ENCODE measurements at regions not wholly inside any gene's neighbourhood (a gene's known extent, or its start where the extent isn't known, plus 50 kb on each side); places are given as distances from the start of the nearest gene placed in this dataset.
"Not testable (repeated sequence)": the region's sequence is repeated elsewhere in the genome, so short reads cannot be mapped to it uniquely, and the experiment has no call there.

DNA sequence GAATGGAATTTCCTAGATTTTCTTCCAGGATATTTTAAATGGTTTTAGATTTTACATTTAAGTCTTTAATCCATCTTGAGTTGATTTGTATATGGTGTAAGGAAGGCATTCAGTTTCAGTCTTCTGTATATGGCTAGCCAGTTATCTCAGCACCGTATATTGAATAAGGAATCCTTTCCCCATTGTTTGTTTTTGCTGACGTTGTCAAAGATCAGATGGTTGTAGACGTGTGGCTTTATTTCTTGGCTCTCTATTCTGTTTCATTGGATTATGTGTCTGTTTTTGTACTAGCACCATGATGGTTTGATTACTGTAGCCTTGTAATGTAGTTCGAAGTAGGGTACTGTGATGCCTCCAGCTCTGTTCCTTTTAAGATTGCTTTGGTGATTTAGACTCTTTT, 325.7 kb upstream of the EPHA6 start:
- H3K4me3 Mint-ChIP-seq = no peak overlapping the region
- H3K9me3 Mint-ChIP-seq = peaks cover 3% of the 10 kb centered on the region
- H3K36me3 Mint-ChIP-seq = no peaks in the 10 kb centered on the region
- no peaks in the 10 kb centered on the region for H3K27me3 Mint-ChIP-seq
- H3K4me1 Mint-ChIP-seq = no peaks in the 10 kb centered on the region
- H3K27ac Mint-ChIP-seq = no peak overlapping the region
- no peak for ATAC-seq

DNA sequence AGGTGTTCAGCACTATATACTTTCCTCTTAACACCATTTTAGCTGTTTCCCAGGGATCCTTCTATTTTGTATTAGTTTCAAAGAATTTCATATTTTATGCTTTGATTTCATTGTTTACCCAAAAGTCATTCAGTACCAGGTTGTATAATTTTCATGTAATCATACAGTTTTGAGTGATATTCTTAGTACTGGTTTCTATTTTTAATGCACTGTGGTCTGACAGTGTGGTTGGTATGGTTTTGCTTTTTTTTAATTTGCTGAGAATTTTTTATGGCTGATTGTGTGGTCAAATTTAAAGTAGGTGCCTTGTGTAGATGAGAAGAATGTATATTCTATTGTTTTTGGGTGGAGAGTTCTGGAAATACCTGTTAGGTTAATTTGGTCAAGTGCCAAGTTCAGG, 323.4 kb upstream of the EPHA6 start:
- H3K27me3 Mint-ChIP-seq = no peaks in the 10 kb centered on the region
- no peaks in the 10 kb centered on the region for H3K36me3 Mint-ChIP-seq
- no peak for ATAC-seq
- H3K9me3 Mint-ChIP-seq = peaks cover 6% of the 10 kb centered on the region
- H3K4me3 Mint-ChIP-seq = no peak overlapping the region
- H3K4me1 Mint-ChIP-seq = no peaks in the 10 kb centered on the region
- H3K27ac Mint-ChIP-seq = no peak overlapping the region

DNA sequence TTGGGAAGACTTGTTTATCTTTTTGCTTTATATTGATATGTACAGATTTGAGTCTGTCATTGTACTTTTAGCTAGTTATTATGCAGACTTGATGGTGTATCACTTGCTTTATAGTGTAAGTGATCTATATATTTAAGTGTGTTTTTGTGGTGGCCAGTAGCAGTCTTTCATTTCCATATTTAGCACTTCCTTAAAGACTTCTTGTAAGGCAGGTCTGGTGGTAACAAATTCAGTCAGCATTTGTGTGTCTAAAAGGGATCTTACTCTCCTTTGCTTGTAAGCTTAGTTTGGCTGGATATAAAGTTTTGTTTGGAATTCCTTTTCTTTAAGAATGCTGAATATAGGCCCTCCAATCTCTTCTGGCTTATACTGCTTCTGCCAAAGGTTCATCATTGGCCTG, 322.5 kb upstream of the EPHA6 start:
- Mint-ChIP-seq H3K4me3 (no peak overlapping the region), H3K36me3 (no peaks in the 10 kb centered on the region), H3K27ac (no peak overlapping the region), H3K9me3 (peaks cover 11% of the 10 kb centered on the region), H3K4me1 (no peaks in the 10 kb centered on the region), H3K27me3 (no peaks in the 10 kb centered on the region)
- no peak for ATAC-seq

DNA sequence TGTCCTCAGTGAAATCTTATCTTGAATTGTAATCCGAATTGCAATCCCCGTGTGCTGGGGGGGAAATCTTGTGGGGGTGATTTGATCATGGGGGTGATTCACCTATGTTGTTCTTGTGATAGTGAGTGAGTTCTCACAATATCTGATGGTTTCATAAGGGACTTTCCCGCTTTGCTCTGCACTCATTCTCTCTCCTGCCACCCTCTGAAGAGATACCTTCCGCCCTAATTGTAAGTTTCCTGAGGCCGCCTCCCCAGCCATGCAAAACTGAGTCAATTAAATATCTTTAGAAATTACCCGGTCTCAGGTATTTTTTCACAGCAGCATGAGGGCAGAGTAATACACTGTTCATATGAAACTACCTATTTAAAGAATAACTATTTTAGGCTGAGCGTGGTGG, 304.1 kb upstream of the EPHA6 start:
- Mint-ChIP-seq H3K27me3 (no peaks in the 10 kb centered on the region), H3K36me3 (no peaks in the 10 kb centered on the region), H3K4me1 (no peaks in the 10 kb centered on the region), H3K4me3 (no peak overlapping the region), H3K9me3 (no peaks in the 10 kb centered on the region), H3K27ac (no peak overlapping the region)
- no peak for ATAC-seq

DNA sequence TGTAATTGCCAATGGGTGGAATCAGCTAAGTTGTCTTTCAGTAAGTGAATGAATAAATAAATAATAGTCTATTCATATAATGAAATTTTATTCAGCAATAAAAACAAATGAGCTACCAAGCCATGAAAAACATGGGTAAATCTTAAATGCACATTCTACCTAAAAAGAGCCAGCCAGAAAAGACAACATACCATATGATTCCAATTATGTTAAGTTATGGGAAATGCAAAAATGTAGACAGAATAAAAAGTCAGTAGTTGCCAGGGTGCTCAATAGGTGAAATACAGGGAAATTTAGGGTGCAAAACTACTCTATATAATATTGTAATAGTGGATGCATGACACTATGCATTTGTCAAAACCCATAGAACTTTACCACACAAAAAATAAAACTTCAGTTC, 277.2 kb upstream of the EPHA6 start:
- Mint-ChIP-seq H3K27ac (no peak overlapping the region), H3K27me3 (no peaks in the 10 kb centered on the region), H3K4me1 (no peaks in the 10 kb centered on the region), H3K4me3 (no peak overlapping the region), H3K9me3 (peaks cover 7% of the 10 kb centered on the region), H3K36me3 (no peaks in the 10 kb centered on the region)
- no peak for ATAC-seq

DNA sequence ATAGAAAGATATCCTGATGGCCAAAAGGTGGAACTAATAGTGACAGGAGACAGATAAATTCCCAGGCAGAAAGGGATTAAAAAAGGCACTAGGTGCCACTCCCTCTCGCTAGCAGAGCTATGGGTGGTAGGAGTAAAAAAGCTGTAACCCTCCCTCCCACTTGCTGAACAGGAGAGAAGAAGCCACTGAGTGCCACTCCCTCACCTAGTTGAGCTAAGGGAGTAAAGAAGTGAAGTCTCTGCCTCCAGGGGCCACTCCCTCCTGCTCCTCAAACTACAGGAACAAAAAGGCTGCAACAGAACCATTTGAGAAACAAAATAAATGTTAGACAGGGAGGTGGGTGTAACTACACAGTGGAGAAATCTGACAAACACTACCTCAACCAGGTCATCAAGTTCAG, 276.2 kb upstream of the EPHA6 start:
- H3K4me3 Mint-ChIP-seq = no peak overlapping the region
- no peak overlapping the region for H3K27ac Mint-ChIP-seq
- peaks cover 3% of the 10 kb centered on the region for H3K9me3 Mint-ChIP-seq
- no peaks in the 10 kb centered on the region for H3K36me3 Mint-ChIP-seq
- no peaks in the 10 kb centered on the region for H3K4me1 Mint-ChIP-seq
- no peak for ATAC-seq
- no peaks in the 10 kb centered on the region for H3K27me3 Mint-ChIP-seq

DNA sequence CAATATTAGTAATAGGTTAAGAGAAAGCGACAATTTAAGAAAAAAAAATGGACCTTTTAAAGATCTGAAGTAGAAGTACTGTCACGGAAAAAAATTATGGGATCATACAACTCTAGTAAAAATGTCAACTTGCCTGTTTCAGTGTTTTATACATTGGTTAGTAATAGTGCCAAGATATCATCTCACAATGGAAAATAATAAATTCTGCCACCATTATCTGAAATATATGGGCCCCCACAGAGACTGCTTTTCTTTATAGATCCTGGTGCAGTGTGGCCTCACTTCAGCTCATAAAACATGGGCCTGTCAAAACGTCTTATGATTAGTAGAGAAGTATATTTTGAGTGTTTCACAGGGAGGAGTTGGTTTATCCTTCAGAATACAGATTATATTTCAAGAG, 266.3 kb upstream of the EPHA6 start:
- ATAC-seq = no peak
- H3K27ac Mint-ChIP-seq = no peak overlapping the region
- H3K27me3 Mint-ChIP-seq = no peaks in the 10 kb centered on the region
- peaks cover 10% of the 10 kb centered on the region for H3K9me3 Mint-ChIP-seq
- no peaks in the 10 kb centered on the region for H3K36me3 Mint-ChIP-seq
- no peaks in the 10 kb centered on the region for H3K4me1 Mint-ChIP-seq
- no peak overlapping the region for H3K4me3 Mint-ChIP-seq

DNA sequence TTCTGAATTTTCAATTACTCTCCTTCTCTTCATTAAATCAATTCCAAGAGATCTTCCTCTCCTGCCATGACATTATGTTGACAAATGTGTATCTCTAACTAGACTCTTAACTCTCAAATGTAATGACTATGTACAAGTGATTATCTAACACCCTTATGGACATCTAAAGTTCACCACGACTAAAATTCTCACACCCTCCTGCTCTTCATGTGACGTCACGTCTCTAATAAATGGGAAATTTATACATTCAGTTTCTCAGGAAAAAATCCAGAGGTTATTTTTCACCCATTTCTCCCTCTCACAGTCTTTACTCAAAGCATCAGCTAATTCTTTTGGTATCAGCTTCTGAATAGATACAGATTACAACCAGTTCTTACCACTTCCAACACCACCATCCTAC, 237.5 kb upstream of the EPHA6 start:
- Mint-ChIP-seq H3K27me3 (no peaks in the 10 kb centered on the region), H3K36me3 (no peaks in the 10 kb centered on the region), H3K4me3 (no peak overlapping the region), H3K27ac (no peak overlapping the region), H3K4me1 (no peaks in the 10 kb centered on the region), H3K9me3 (peaks cover 18% of the 10 kb centered on the region)
- ATAC-seq = no peak

DNA sequence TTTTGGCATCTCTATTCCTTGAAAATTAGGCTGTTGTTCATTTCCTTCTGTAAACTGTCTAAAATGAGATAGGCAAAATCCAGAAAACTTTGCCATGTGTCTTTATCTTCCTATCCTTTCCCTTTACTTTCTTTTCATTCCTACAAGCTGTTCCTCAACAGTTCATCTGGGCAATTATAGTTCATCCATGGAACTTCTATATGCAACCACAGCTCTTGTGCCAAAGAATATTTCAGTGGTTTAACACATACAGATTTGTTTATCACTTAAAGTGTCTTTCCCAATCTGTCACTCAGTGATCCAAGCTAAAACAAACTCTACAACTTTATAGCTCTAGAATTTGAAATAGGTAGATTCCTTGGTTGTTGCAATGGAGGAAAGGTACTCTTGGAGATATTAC, 230.3 kb upstream of the EPHA6 start:
- Mint-ChIP-seq H3K4me1 (no peaks in the 10 kb centered on the region), H3K27me3 (no peaks in the 10 kb centered on the region), H3K4me3 (no peak overlapping the region), H3K27ac (no peak overlapping the region), H3K9me3 (peaks cover 10% of the 10 kb centered on the region), H3K36me3 (no peaks in the 10 kb centered on the region)
- ATAC-seq = no peak

DNA sequence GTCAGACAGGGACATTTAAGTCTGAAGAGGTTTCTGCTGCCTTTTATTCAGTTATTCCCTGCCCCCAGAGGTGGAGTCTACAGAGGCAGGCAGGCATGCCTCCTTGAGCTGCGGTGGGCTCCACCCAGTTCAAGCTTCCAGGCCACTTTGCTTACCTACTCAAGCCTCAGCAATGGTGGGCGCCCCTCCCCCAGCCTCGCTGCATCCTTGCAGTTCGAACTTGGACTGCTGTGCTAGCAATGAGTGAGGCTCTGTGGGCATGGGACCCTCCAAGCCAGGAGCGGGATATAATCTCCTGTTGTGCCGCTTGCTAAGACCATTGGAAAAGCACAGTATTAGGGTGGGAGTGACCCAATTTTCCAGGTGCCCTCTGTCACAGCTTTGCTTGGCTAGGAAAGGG, 207.5 kb upstream of the EPHA6 start:
- not testable (repeated sequence) for H3K4me1 Mint-ChIP-seq, ATAC-seq, H3K9me3 Mint-ChIP-seq, H3K4me3 Mint-ChIP-seq, H3K27ac Mint-ChIP-seq, H3K36me3 Mint-ChIP-seq, H3K27me3 Mint-ChIP-seq

DNA sequence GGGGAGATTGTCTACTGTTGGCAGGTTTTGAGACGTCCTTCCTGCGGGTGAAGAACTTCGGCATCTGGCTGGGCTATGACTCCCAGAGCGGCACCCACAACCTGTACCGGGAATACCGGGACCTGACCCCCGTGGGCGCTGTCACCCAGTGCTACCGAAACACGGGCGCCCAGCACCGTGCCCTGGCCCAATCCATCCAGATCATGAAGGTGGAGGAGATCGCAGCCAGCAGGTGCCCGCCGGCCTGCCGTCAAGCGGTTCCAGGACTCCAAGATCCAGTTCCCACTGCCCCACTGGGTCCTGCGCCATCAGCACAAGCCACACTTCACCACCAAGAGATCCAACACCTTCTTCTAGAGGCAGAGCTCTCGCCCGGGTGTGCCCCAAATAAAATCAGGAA, 194.9 kb upstream of the EPHA6 start:
- Mint-ChIP-seq H3K27ac (no peak overlapping the region), H3K9me3 (no peaks in the 10 kb centered on the region), H3K36me3 (no peaks in the 10 kb centered on the region), H3K27me3 (no peaks in the 10 kb centered on the region), H3K4me1 (no peaks in the 10 kb centered on the region), H3K4me3 (no peak overlapping the region)
- no peak for ATAC-seq

DNA sequence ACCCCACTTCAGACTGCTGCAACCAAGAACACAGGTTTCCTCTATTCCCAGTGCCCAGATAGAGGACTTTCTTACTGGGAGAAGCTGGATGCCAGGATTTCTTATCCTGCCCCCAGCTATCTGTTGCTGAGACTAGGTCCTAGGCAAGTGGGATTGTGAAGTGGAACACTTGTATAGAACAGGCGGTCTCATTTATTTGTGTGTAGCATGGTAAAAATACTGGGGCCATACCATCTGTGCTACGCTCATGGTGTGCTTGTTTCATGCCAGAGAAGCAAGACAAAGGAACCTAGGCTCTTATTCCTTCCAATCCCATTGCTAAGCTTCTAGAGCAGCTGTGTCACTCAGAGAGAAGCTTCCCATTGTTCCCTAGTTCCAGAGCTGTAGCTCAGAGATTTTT, 191.5 kb upstream of the EPHA6 start:
- H3K4me1 Mint-ChIP-seq = no peaks in the 10 kb centered on the region
- no peaks in the 10 kb centered on the region for H3K36me3 Mint-ChIP-seq
- H3K4me3 Mint-ChIP-seq = no peak overlapping the region
- no peaks in the 10 kb centered on the region for H3K27me3 Mint-ChIP-seq
- no peaks in the 10 kb centered on the region for H3K9me3 Mint-ChIP-seq
- ATAC-seq = no peak
- no peak overlapping the region for H3K27ac Mint-ChIP-seq

DNA sequence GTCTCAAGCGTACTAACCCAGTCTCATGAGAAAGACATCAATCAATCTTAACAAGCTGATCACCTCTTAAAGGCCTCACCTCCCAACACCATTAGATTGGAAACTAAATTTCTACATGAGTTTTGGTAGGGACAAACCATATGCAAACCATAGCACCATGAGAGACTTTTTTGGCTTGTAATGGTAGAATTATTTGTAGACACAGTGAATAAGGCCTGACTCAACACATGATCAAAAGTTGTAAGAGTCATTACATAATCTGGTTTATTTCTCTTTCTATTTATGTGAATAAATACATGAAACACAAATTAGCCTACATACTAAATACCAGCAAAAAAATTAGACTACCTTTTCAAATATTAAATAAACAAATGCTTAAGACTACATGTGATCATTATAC, 183.3 kb upstream of the EPHA6 start:
- peak; percentile 8 for ATAC-seq
- no peak overlapping the region for H3K27ac Mint-ChIP-seq
- H3K36me3 Mint-ChIP-seq = no peaks in the 10 kb centered on the region
- no peaks in the 10 kb centered on the region for H3K4me1 Mint-ChIP-seq
- no peak overlapping the region for H3K4me3 Mint-ChIP-seq
- no peaks in the 10 kb centered on the region for H3K9me3 Mint-ChIP-seq
- H3K27me3 Mint-ChIP-seq = no peaks in the 10 kb centered on the region

DNA sequence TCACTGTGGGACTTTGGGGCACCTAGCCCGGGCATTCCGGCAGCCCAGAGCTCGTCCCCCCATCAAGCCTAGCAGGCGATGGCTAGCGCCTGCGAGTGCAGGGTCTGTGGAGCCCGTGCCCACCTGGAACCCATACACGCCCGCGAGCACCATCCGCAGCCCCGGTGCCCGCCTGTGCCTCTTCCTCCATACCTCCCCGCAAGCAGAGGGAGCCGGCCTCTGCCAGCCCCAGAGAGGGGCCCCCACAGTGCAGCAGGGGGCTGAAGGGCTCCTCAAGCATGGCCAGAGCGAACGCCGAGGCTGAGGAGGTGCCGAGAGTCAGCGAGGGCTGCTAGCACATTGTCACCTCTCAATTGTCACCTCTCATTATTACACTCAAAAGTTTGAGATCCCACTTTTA, 167.8 kb upstream of the EPHA6 start:
- Mint-ChIP-seq H3K36me3 (no peaks in the 10 kb centered on the region), H3K4me3 (no peak overlapping the region), H3K9me3 (no peaks in the 10 kb centered on the region), H3K4me1 (no peaks in the 10 kb centered on the region), H3K27ac (no peak overlapping the region), H3K27me3 (no peaks in the 10 kb centered on the region)
- ATAC-seq = no peak

DNA sequence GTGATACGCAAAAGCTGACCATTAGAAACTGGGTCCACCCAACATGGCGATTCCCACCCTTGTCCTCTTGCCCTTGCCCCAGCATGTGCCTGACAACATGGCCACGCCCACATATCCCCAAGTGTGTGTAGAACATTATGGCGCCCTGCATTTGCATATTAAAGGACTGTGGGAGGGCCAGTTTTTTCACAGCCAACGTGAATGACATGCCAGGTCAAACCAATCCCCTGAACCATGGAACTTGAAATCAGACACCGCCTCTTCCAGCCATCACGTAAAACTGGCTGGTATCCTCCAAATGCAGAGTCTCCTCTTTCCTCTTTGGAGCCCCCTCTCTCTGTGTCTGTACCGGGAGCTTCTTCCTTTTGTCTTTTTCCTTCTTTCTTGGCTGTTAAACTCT, 156.7 kb upstream of the EPHA6 start:
- no peak for ATAC-seq
- no peak overlapping the region for H3K27ac Mint-ChIP-seq
- H3K4me1 Mint-ChIP-seq = no peaks in the 10 kb centered on the region
- no peaks in the 10 kb centered on the region for H3K27me3 Mint-ChIP-seq
- H3K4me3 Mint-ChIP-seq = no peak overlapping the region
- H3K36me3 Mint-ChIP-seq = no peaks in the 10 kb centered on the region
- peaks cover 6% of the 10 kb centered on the region for H3K9me3 Mint-ChIP-seq

DNA sequence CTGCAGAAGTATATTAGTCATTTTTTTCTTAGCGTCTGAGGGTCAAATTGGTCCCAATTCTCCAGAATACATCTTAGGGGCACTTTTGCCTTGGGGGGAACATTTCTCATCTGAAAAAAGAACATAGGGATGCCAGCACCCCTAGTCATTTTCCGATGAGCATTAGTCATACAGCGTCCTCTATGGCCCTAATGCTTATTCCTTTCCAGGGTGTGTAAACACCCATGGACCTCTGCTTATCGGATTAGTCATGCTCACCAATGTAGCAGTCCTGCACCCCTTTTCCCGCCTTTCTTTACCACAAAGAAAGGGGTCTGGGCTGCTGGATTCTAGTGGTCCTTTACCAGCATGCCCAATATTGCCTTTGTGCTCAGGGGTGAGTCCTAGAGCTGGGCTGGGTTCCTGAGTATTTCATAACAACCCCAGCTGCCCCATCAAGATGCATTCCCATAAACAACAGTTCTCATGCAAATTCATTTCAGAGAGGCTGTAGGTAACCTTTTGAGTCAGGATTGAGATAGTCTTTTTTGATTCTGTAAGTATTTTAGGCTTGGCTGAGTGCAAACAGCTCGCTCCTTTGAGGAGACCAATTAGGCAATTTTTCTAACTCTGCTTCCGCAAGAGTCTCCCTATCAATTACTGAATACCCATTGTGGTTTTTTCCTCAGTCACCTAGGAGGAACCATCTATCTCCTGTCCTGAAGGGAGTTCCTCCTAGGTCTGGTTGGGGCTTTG, 142.4 kb upstream of the EPHA6 start:
- H3K36me3 Mint-ChIP-seq, H3K27ac Mint-ChIP-seq, H3K27me3 Mint-ChIP-seq, H3K4me3 Mint-ChIP-seq, H3K4me1 Mint-ChIP-seq, ATAC-seq: not testable (repeated sequence)
- H3K9me3 Mint-ChIP-seq = peaks cover 16% of the 10 kb centered on the region

DNA sequence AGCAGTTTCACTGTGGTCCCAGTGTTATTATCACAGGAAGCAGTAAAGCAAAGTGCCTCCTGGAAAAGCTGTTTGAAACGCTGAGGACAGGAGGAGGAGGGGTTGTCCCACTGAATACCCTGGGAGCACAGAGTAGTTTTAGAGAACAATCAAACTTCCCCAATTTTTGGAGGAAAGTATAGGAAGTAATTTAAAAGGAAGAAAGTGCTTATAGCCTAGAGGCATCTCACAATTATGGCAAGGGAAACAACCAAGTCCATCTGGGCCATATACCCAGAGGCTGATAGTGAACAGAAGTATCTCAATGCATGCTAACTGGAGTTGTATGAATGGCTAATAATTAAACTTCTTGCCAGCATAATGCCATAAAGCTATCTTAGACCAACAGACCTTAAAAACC, 137.2 kb upstream of the EPHA6 start:
- Mint-ChIP-seq H3K4me3 (no peak overlapping the region), H3K36me3 (no peaks in the 10 kb centered on the region), H3K27me3 (no peaks in the 10 kb centered on the region), H3K9me3 (peaks cover 13% of the 10 kb centered on the region), H3K4me1 (no peaks in the 10 kb centered on the region), H3K27ac (no peak overlapping the region)
- no peak for ATAC-seq

All from stimulated activated memory B cell treated with anti-CD40 and anti-IgM and Interleukin-4, amounts not matched to agents 10 μg/mL and 1 μg/mL and 100 μg/mL, for 72 hours (primary cell).